NCI-H69 (cell line): ENCODE measurements at regions not wholly inside any gene's neighbourhood (a gene's known extent, or its start where the extent isn't known, plus 50 kb on each side); places are given as distances from the start of the nearest gene placed in this dataset.
"Not testable (repeated sequence)": the region's sequence is repeated elsewhere in the genome, so short reads cannot be mapped to it uniquely, and the experiment has no call there.

ENCODE experiments used
- DNase-seq: peaks from one replicate; lab custom pipeline; 2025; lab: John Stamatoyannopoulos, UW

- DNase-seq: no peak
These were observed 452.9 kb downstream of the CCER1 start for GRCh38 chr12:90502070-90502469.

- DNase-seq: no peak
These were observed 453.6 kb downstream of the CCER1 start for GRCh38 chr12:90501412-90501811.

GRCh38 chr12:90499795-90500194, 455.2 kb downstream of the CCER1 start:
- peak; percentile 19 for DNase-seq

- DNase-seq: no peak
These were observed 456.9 kb downstream of the CCER1 start for GRCh38 chr12:90497923-90498545.

DNA sequence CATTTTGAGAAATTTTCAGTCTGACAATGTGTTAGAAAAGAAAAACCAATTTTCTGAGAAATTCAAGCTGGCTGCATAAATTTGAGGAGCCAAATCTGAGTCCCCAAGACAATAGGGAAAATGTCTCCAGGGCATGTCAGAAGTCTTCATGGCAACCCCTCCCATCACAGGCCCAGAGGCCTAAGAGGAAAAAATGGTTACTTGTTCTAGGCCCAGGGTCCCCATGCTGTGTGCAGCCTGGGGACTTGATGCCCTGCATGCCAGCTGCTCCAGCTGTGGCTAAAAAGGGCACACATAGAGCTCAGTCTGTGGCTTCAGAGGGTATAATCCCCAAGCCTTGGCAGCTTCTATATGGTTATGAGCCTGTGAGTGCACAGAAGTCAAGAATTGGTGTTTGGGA, 464.6 kb downstream of the CCER1 start:
- DNase-seq: no peak

- no peak for DNase-seq
These were observed 465.8 kb downstream of the CCER1 start for GRCh38 chr12:90489141-90489540.

DNA sequence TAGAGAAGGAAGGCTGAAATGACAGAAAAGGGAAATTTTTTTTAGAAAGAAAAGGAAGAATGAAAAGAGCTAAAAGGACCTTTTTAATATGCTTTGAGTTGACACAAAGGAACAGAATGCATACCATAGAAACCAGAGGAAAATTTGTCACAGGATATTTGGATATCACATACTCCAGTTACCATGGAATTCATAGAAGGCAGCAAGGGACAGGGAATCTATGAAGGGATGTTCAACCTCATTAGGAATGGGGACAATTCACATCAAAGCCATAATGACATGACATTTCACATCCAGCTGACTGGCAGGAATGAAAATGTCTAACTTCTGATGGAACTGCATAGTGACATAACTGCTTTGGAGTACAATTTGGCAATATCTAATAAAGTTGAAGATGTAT, 469.4 kb downstream of the CCER1 start:
- DNase-seq: no peak

- DNase-seq: no peak
These were observed 470.9 kb downstream of the CCER1 start for GRCh38 chr12:90484094-90484493.

DNA sequence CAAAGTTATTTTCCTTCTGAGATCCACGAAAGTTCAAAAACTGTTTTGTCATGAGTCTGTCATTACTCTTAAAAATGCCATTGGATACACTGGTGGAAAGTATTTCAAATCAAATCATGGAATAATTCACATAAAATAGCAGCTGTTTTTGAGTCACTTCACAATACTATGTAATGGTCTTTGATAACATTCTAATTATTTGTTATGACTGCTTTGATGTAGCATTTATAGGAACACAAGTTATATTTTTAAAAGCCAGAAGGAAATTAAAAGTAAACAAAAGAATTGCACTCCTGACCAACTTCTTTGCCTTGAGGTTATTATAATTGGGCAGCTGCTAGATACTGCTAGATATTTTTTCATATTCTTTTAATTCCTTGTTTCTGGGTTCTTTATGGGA, 473.2 kb downstream of the CCER1 start:
- no peak for DNase-seq

DNA sequence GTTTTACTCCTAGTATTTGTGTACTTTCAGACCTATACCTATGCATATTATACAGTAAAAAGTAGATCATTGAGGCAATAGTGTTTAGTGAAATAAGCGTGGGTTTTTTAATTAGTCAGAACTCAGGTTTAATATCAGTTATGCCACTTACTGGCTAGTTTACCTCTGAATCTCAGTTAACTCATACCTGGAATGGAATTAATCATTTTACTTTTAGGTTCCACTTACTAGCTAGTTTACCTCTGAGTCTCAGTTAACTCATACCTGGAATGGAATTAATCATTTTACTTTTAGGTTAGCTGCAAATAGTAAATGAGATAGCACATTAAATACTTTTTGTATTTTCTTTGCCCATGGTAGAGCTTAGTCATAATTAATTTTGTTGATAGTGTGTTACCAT, 475.7 kb downstream of the CCER1 start:
- no peak for DNase-seq

DNA sequence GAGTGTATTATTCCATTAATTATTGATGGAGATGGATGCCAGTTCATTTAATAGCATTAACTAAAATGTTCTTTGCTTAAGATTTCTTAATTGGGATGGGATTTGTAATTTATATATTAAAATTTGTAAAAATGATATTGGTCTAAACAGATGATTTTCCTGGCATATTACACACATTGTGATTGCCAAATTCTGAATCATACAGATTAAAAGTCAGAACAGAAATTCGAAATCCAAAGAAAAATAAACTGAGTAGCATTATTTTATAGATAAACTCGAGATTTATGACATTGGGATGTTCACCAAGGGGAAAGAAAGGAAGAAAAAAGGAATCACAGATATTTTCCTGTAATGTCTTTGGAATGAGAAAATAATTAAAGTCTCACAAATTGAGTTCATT, 481.1 kb downstream of the CCER1 start:
- DNase-seq: no peak

DNA sequence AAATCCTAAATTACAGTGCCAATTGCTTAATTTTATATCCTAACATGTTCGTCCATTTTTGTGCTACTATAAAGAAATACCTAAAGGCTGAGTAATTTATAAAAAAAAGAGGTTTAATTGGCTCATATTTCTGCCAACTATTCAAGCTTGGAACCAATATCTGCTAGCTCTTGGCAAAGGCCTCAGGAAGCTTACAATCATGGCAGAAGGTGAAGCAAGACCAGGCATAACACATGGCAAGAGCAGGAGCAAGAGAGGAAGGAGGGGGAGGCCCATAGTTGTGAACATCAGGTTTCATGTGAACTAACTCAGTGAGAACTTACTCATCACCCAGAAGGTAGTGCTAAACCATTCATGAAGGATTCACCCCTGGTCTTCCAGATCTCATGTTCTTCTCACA, 494.3 kb downstream of the CCER1 start:
- no peak for DNase-seq

- DNase-seq: no peak
These were observed 498.7 kb downstream of the CCER1 start for GRCh38 chr12:90456248-90456647.

- DNase-seq: no peak
These were observed 499.2 kb downstream of the CCER1 start for GRCh38 chr12:90455756-90456155.

DNA sequence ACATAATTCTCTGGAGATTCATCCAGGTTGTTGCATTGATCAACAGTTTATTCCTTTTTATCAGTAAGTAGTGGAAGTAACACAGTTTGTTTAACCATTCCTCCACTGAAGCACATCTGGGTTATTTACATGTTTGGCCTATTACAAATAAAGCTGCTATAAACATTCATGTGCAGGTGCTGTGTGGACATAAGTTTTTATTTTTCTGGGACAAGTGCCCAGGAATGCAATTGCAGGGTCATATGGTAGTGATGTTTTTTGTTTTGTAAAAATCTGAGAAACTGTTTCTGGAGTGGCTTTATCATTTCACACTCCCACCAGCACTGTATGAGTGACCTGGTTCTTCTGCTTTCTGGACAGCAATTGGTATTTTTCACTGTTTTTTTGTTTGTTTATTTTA, 505.4 kb downstream of the CCER1 start:
- DNase-seq: no peak

DNA sequence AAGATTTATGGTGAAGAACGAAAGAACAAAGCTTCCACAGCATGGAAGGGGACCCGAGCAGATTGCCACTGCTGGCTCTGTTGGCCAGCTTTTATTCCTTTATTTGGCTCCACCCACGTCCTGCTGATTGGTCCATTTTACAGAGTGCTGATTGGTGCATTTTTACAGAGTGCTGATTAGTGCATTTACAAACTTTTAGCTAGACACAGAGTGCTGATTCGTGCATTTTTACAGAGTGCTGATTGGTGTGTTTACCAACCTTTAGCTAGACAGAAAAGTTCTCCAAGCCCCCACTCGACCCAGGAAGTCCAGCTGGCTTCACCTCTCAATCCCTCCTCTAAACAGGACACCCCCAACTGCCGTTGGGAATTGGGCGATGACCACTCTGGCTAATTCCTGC, 511.5 kb downstream of the CCER1 start:
- not testable (repeated sequence) for DNase-seq

DNA sequence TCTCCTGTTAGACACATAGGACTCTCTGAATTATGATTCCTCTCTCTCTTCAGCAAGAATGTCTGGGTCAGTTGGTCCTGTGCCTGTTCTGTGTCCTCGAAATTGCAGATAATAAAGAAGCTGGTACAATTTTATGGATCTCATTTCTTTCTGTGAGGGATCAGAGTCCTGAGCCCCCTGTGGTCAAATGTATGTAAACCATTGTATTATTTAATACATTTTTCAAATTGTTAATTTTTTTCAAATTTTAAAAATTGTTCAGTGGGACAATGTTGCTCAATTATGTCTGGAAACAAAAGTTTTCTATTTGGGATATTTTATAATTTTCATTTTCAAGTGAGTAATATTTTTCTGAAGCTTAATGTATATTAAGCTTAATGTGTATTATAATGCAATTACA, 513.5 kb downstream of the CCER1 start:
- no peak for DNase-seq

DNA sequence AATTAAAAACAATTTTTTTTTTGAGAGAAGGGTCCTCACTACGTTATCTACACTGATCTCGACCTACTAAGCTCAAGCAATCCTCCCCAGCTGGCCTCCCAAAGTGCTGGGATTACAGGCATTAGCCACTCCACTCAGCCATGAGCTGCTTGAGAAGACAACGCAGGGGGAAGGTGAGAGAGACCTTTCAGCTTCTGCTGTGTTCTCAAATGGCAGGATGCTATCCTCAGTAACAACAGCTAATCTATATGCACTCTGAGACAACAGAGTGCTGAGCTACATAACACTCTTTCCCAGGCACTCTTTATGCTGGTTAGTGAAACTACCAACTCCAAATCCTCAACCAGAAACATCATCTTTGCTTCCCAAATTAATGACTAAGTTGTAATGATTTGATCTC, 526.1 kb downstream of the CCER1 start:
- peak; percentile 14 for DNase-seq

DNA sequence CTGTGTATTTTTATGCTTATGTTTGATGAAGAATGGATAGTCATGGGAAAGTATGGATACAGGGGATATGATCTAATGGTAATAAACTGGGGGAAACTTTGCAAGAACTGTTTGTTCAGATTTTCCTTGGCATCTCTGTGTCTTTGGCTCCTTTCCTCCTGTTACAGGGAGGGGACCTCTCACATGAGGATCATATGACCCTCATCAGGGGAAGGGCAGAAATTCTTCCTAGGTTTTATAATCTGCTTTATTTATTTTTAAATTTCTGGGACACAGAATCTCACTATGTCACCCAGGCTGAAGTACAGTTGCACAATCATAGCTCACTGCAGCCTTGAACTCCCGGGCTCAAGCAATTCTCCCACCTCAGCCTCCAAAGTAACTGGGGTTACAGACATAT, 526.5 kb downstream of the CCER1 start:
- no peak for DNase-seq

GRCh38 chr12:90423965-90424364, 531.0 kb downstream of the CCER1 start:
- no peak for DNase-seq

DNA sequence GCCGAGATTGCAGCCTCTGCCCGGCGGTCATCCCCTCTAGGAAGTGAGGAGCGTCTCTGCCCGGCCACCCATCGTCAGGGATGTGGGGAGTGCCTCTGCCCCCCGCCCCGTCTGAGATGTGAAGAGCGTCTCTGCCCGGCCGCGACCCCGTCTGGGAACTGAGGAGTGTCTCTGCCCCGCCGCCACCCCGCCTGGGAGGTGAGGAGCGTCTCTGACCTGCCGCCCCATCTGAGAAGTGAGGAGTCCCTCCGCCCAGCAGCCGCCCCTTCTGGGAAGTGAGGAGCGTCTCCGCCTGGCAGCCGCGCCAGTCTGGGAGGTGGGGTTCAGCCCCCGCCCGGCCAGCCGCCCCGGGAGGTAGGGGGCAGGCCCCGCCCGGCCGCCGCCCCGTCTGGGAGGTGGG, 544.0 kb downstream of the CCER1 start:
- no peak for DNase-seq

GRCh38 chr12:90407841-90408240, 547.1 kb downstream of the CCER1 start:
- DNase-seq: peak; percentile 39

DNA sequence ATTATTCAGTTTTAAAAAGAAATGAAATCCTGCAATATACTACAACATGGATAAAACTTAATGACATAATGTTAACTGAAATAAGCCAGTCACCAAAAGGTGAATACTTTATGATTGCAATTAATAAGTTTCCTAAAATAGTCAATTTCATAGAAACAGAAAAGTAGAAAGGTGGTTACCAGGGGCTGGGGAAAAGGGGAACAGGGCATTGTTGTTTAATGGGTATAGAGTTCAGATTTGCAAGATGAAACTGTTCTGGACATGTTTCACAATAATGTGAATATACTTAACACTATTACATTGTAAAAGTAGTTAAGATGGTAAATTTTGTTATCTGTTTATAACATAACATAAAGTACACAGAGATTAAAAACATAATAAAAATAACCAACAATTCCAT, 550.9 kb downstream of the CCER1 start:
- DNase-seq: no peak

GRCh38 chr12:90401185-90401584, 553.8 kb downstream of the CCER1 start:
- no peak for DNase-seq

- peak; percentile 28 for DNase-seq
These were observed 555.6 kb downstream of the CCER1 start for GRCh38 chr12:90399357-90399756.
